ENCODE measurements at regions not wholly inside any gene's neighbourhood (a gene's known extent, or its start where the extent isn't known, plus 50 kb on each side); places are given as distances from the start of the nearest gene placed in this dataset.

GRCh38 chr20:20839771-20840170, 127.3 kb upstream of the RALGAPA2 start:
- Mint-ChIP-seq H3K27me3 (ENCODE audit: insufficient read depth, unreplicated experiment) (peaks cover 3% of the 10 kb centered on the region), H3K36me3 (ENCODE audit: insufficient read depth, unreplicated experiment) (no peaks in the 10 kb centered on the region), H3K9me3 (ENCODE audit: unreplicated experiment) (no peaks in the 10 kb centered on the region), H3K27ac (ENCODE audit: unreplicated experiment) (no peak overlapping the region), H3K4me3 (ENCODE audit: unreplicated experiment) (no peak overlapping the region), H3K4me1 (ENCODE audit: low read depth, unreplicated experiment) (peaks cover 14% of the 10 kb centered on the region)
- intact Hi-C loops (cut with micrococcal nuclease; ENCODE audit: unreplicated experiment) = loop anchor here (5.0 kb wide), 1 partner anchor 778 kb away; no protein-coding TSS in a partner anchor
- no peak for DNase-seq
- ChIA-PET POLR2A (no interaction called here), CTCF (no interaction called here)
- TF ChIP-seq, protein P1, sequence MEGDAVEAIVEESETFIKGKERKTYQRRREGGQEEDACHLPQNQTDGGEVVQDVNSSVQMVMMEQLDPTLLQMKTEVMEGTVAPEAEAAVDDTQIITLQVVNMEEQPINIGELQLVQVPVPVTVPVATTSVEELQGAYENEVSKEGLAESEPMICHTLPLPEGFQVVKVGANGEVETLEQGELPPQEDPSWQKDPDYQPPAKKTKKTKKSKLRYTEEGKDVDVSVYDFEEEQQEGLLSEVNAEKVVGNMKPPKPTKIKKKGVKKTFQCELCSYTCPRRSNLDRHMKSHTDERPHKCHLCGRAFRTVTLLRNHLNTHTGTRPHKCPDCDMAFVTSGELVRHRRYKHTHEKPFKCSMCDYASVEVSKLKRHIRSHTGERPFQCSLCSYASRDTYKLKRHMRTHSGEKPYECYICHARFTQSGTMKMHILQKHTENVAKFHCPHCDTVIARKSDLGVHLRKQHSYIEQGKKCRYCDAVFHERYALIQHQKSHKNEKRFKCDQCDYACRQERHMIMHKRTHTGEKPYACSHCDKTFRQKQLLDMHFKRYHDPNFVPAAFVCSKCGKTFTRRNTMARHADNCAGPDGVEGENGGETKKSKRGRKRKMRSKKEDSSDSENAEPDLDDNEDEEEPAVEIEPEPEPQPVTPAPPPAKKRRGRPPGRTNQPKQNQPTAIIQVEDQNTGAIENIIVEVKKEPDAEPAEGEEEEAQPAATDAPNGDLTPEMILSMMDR (IDR thresholded peaks at IDR 0.05; ENCODE audit: insufficient read depth in 1 of 2, low read depth in 1 of 2, low read length in 1 of 2, severe bottlenecking in 1 of 2, unreplicated experiment in 1 of 2) = no peak
- BruUV-seq (replicated peaks) = no TSS peak
- no peaks in the 10 kb centered on the region for H3K27me3 ChIP-seq (replicated peaks; ENCODE audit: control insufficient read depth, insufficient read depth, low read length)
- no peaks in the 10 kb centered on the region for H3K9me3 ChIP-seq
- H3K4me1 ChIP-seq = no peaks in the 10 kb centered on the region
- H3K4me3 ChIP-seq (ENCODE audit: low read depth, low read length) = no peak overlapping the region
- H3K36me3 ChIP-seq (ENCODE audit: control insufficient read depth, insufficient read depth, low read length) = no peaks in the 10 kb centered on the region

- Mint-ChIP-seq H3K27ac (ENCODE audit: unreplicated experiment) (no peak overlapping the region), H3K4me1 (ENCODE audit: low read depth, unreplicated experiment) (peaks cover 6% of the 10 kb centered on the region), H3K9me3 (ENCODE audit: unreplicated experiment) (no peaks in the 10 kb centered on the region), H3K27me3 (ENCODE audit: insufficient read depth, unreplicated experiment) (peaks cover 7% of the 10 kb centered on the region), H3K4me3 (ENCODE audit: unreplicated experiment) (peak overlapping the region; percentile 5), H3K36me3 (ENCODE audit: insufficient read depth, unreplicated experiment) (no peaks in the 10 kb centered on the region)
- H3K36me3 ChIP-seq (ENCODE audit: control insufficient read depth, insufficient read depth, low read length) = no peaks in the 10 kb centered on the region
- H3K9me3 ChIP-seq = no peaks in the 10 kb centered on the region
- intact Hi-C loops (cut with micrococcal nuclease; ENCODE audit: unreplicated experiment) = loop anchor here (1.0 to 5.0 kb wide), 4 partner anchors 23 to 780 kb away; no protein-coding TSS in a partner anchor
- peak; percentile 68 to 75 for DNase-seq
- TF ChIP-seq, protein P1 (IDR thresholded peaks at IDR 0.05; ENCODE audit: insufficient read depth in 1 of 2, low read depth in 1 of 2, low read length in 1 of 2, severe bottlenecking in 1 of 2, unreplicated experiment in 1 of 2) = peak; percentile 80 to 82
- ChIA-PET POLR2A (no interaction called here), CTCF (interaction anchor here (0.7 to 2.5 kb wide), 15 partner anchors 8 to 778 kb away, joined by 3 to 25 read pairs (median 4); partner anchors contain the start of gene KIZ)
- no peaks in the 10 kb centered on the region for H3K27me3 ChIP-seq (replicated peaks; ENCODE audit: control insufficient read depth, insufficient read depth, low read length)
- no peaks in the 10 kb centered on the region for H3K4me1 ChIP-seq
- 0 out of 2 replicates have a peak overlapping the region, but pooled peaks have one; percentile 15 for H3K4me3 ChIP-seq (ENCODE audit: low read depth, low read length)
- BruUV-seq (replicated peaks) = no TSS peak
These were observed 125.2 kb upstream of the RALGAPA2 start for GRCh38 chr20:20837574-20838021.

GRCh38 chr20:20836836-20837235, 124.4 kb upstream of the RALGAPA2 start:
- DNase-seq = no peak
- H3K27ac Mint-ChIP-seq (ENCODE audit: unreplicated experiment) = no peak overlapping the region
- H3K36me3 ChIP-seq (ENCODE audit: control insufficient read depth, insufficient read depth, low read length) = no peaks in the 10 kb centered on the region
- peaks cover 7% of the 10 kb centered on the region for H3K27me3 Mint-ChIP-seq (ENCODE audit: insufficient read depth, unreplicated experiment)
- no peaks in the 10 kb centered on the region for H3K4me1 ChIP-seq
- H3K4me3 ChIP-seq (ENCODE audit: low read depth, low read length) = no peak overlapping the region
- no peaks in the 10 kb centered on the region; the same call in 1 of the 2 replicates for H3K9me3 ChIP-seq
- ChIA-PET CTCF (interaction anchor here (1.3 to 2.5 kb wide), 7 partner anchors 17 to 778 kb away, joined by 3 to 25 read pairs (median 6); no protein-coding TSS in a partner anchor), POLR2A (no interaction called here)
- H3K4me3 Mint-ChIP-seq (ENCODE audit: unreplicated experiment) = no peak overlapping the region
- TF ChIP-seq, protein P1 (IDR thresholded peaks at IDR 0.05; ENCODE audit: insufficient read depth in 1 of 2, low read depth in 1 of 2, low read length in 1 of 2, severe bottlenecking in 1 of 2, unreplicated experiment in 1 of 2) = no peak
- no peaks in the 10 kb centered on the region for H3K9me3 Mint-ChIP-seq (ENCODE audit: unreplicated experiment)
- no TSS peak for BruUV-seq (replicated peaks)
- no peaks in the 10 kb centered on the region for H3K36me3 Mint-ChIP-seq (ENCODE audit: insufficient read depth, unreplicated experiment)
- H3K27me3 ChIP-seq (replicated peaks; ENCODE audit: control insufficient read depth, insufficient read depth, low read length) = no peaks in the 10 kb centered on the region
- intact Hi-C loops (cut with micrococcal nuclease; ENCODE audit: unreplicated experiment) = loop anchor here (1.0 to 5.0 kb wide), 4 partner anchors 23 to 780 kb away; no protein-coding TSS in a partner anchor
- peaks cover 6% of the 10 kb centered on the region for H3K4me1 Mint-ChIP-seq (ENCODE audit: low read depth, unreplicated experiment)
